Skeletal muscle tissue (tissue), 3 donors: ENCODE measurements at regions not wholly inside any gene's neighbourhood (a gene's known extent, or its start where the extent isn't known, plus 50 kb on each side); places are given as distances from the start of the nearest gene placed in this dataset.

Source experiments
- H3K27ac ChIP-seq: one replicate; pipeline ENCODE4 v1.7.0; 2013; ENCODE audit warnings: mild to moderate bottlenecking, low read depth, low read length, inconsistent platforms
- H3K27me3 ChIP-seq, 3 donors: one replicate each; pipeline ENCODE4 v1.7.0; 2013; ENCODE audit warnings: low read length in 3 of 3; ENCODE audit not compliant: control insufficient read depth in 3 of 3, insufficient read depth in 3 of 3
- H3K36me3 ChIP-seq, 3 donors: one replicate each; pipeline ENCODE4 v1.7.0; 2013; ENCODE audit warnings: low read length in 3 of 3; ENCODE audit not compliant: control insufficient read depth in 3 of 3, insufficient read depth in 3 of 3
- H3K4me1 ChIP-seq, 3 donors: one replicate each; pipeline ENCODE4 v1.7.0; 2013; ENCODE audit warnings: low read length in 3 of 3, mild to moderate bottlenecking in 3 of 3; ENCODE audit not compliant: control insufficient read depth in 3 of 3, insufficient read depth in 3 of 3
- H3K4me3 ChIP-seq, 3 donors: one replicate each; pipeline ENCODE4 v1.7.0; 2013; ENCODE audit warnings: low read length in 3 of 3
- H3K9ac ChIP-seq, 3 donors: one replicate each; pipeline ENCODE4 v1.7.0; 2013; ENCODE audit warnings: low read length in 3 of 3, mild to moderate bottlenecking in 3 of 3, moderate library complexity in 2 of 3, low read depth in 1 of 3
- H3K9me3 ChIP-seq, 3 donors: one replicate each; pipeline ENCODE4 v1.7.0; 2013; ENCODE audit warnings: low read length in 3 of 3; ENCODE audit not compliant: control insufficient read depth in 3 of 3
- donor health status: Osteomylitis.

DNA sequence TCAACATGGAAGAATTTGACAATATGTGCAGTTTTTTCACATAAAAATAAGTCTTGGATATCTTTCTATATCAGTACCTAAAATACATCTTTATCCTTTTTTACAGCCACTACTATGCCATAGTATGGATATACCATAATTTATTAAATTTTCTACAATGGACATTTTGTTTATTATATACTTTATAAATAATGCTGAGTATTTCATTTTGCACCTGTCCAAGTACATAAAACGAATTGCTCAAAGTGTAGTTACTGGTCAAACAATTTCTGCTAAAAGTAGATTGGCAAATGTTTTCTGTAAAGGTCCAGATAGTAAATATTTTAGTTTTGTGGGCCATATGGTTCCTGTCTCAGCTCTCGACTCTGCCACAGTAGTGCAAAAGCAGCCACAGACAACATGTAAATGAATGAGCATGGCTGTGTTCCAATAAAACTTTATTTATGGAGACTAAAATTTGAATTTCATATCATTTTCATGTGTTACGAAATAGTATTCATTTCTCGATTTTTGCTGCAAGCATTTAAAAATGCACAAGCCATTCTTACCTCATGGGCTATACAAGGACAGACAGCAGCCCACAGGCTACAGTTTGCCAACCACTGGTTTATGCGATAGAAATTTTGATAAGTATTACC, 96.9 kb upstream of the STEAP1B start:
- no peaks in the 10 kb centered on the region for H3K9me3 ChIP-seq
- H3K4me3 ChIP-seq, result no peak overlapping the region
- no peaks in the 10 kb centered on the region for H3K4me1 ChIP-seq
- H3K27me3 ChIP-seq, result no peaks in the 10 kb centered on the region
- no peak overlapping the region for H3K27ac ChIP-seq
- H3K9ac ChIP-seq, result no peak overlapping the region
- no peaks in the 10 kb centered on the region for H3K36me3 ChIP-seq

GRCh38 chr7:22594020-22594419, 94.0 kb upstream of the STEAP1B start:
- Histone ChIP-seq H3K36me3 (no peaks in the 10 kb centered on the region), H3K27me3 (no peaks in the 10 kb centered on the region), H3K4me3 (no peak overlapping the region), H3K27ac (no peak overlapping the region), H3K9me3 (no peaks in the 10 kb centered on the region), H3K9ac (no peak overlapping the region), H3K4me1 (peaks cover 3 to 11% (median 9%) of the 10 kb centered on the region in 3 donors)

GRCh38 chr7:22591271-22591670, 91.3 kb upstream of the STEAP1B start:
- no peaks in the 10 kb centered on the region for H3K36me3 ChIP-seq
- H3K4me3 ChIP-seq, result no peak overlapping the region
- peaks cover 11 to 22% (median 18%) of the 10 kb centered on the region in 3 donors for H3K4me1 ChIP-seq
- H3K27me3 ChIP-seq, result no peaks in the 10 kb centered on the region
- no peak overlapping the region for H3K9ac ChIP-seq
- no peak overlapping the region for H3K27ac ChIP-seq
- no peaks in the 10 kb centered on the region for H3K9me3 ChIP-seq

DNA sequence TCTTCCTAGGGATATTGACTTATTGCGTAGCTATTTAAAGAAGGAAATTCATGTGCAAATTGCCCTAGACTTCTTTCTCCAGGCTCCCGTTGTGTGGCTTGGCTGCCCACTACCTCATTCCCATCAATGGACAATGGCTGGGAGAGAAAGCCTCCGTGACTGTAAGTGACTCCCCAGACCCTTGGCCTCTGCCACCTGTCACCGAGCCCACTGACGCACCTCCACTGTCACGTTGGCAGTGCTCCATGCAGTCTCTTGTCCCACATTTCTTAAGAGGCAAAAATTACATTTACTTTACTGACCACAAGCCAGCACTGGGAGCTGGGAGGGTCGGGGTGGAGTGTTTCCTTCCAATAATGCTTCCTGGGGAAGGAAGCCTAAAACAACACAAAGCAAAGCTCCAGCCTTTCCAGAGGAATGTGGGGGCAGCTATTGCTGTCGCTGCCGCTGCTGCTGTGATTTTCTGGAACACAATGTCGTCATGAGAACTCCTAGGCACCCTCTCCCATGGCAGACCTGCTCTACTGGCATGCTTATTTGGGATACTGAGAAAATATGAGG, 89.7 kb upstream of the STEAP1B start:
- Histone ChIP-seq H3K27ac (peak overlapping the region; percentile 57), H3K9ac (no peak overlapping the region), H3K4me1 (peaks cover 12 to 26% (median 20%) of the 10 kb centered on the region in 3 donors), H3K4me3 (peak overlapping the region in 1 of 3 donors; percentile 19), H3K36me3 (no peaks in the 10 kb centered on the region), H3K9me3 (no peaks in the 10 kb centered on the region), H3K27me3 (no peaks in the 10 kb centered on the region)

DNA sequence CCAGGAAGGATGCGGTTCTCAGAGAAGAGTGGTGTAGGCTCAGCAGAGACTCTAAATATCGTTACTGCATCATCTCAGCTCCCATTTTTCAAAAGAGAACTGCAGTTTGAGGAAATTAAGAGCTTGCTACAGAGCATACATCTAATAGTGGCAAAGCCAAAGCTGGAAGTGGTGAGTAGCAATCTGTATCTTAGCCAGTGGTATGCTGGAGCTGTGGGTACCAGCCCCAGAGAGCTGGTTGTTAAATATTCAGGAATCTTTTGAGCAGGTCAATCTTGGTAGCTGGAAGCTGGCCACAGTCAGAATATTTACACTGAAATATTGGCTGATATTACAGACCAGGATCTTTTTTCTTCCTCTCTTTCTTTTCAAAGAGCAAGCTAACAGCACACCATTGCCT, 88.4 kb upstream of the STEAP1B start:
- no peak overlapping the region for H3K9ac ChIP-seq

GRCh38 chr7:22587322-22587721, 87.3 kb upstream of the STEAP1B start:
- Histone ChIP-seq H3K36me3 (no peaks in the 10 kb centered on the region), H3K9me3 (no peaks in the 10 kb centered on the region), H3K4me1 (peaks cover 21 to 44% (median 36%) of the 10 kb centered on the region in 3 donors), H3K4me3 (no peak overlapping the region), H3K9ac (no peak overlapping the region), H3K27ac (no peak overlapping the region), H3K27me3 (no peaks in the 10 kb centered on the region)

More for the DNA sequence above, 88.4 kb upstream of the STEAP1B start:
- H3K27me3 ChIP-seq, result no peaks in the 10 kb centered on the region
- peaks cover 19 to 36% (median 29%) of the 10 kb centered on the region in 3 donors for H3K4me1 ChIP-seq
- peak overlapping the region; percentile 57 for H3K27ac ChIP-seq
- H3K9me3 ChIP-seq, result no peaks in the 10 kb centered on the region
- H3K36me3 ChIP-seq, result no peaks in the 10 kb centered on the region
- no peak overlapping the region for H3K4me3 ChIP-seq

DNA sequence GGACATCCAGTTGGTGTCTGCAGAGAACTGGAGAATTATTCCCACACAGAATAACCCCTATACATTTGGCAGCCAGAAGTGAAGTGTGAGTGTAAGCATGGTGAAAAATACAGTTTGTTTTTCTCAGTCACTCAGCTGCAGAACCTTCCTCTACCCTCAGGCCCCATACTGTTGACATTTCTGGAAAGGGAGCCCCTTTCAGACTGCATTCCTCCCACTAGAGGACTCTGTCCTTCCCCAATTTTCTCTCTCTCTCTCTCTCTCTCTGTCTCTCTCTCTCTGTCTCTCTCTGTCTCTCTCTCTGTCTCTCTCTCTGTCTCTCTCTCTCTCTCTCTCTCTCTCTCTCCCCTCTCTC, 86.8 kb upstream of the STEAP1B start:
- no peaks in the 10 kb centered on the region for H3K27me3 ChIP-seq
- no peak overlapping the region for H3K4me3 ChIP-seq
- H3K27ac ChIP-seq, result no peak overlapping the region
- H3K4me1 ChIP-seq, result peaks cover 21 to 44% (median 36%) of the 10 kb centered on the region in 3 donors
- no peaks in the 10 kb centered on the region for H3K36me3 ChIP-seq
- H3K9me3 ChIP-seq, result no peaks in the 10 kb centered on the region
- no peak overlapping the region for H3K9ac ChIP-seq

DNA sequence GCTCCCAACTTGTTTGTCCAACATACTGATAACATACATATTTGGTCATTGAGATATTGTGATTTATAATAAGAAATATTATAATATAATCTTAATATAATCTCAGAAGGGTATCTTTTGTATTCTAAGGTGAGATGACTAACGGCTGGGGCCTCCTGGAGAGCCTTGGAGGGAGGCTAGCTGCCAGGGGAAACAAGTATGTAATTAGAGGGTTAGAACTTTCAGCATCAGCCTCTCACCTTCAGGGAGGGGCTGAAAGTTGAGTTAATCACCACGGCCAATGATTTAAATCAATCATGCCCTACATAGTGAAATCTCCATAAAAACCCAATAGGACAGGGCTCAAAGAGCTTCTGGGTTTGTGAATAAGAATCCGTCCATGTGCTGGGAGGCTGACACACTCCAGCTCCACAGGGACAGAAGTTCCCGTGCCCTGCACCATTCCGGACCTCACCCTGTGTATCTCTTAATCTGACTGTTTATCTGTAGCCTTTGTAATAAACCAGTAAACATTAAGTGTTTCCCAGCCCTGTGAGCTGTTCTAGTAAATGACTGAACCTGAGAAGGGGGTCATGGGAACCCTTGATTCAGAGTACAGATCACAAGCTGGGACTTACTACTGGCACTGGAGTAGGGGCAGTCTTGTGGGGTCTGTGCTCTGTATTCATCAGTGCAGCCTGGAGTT, 86.3 kb upstream of the STEAP1B start:
- Histone ChIP-seq H3K36me3 (no peaks in the 10 kb centered on the region), H3K9me3 (no peaks in the 10 kb centered on the region), H3K9ac (no peak overlapping the region), H3K27me3 (no peaks in the 10 kb centered on the region), H3K4me1 (peaks cover 21 to 44% (median 36%) of the 10 kb centered on the region in 3 donors), H3K27ac (no peak overlapping the region), H3K4me3 (no peak overlapping the region)

- Histone ChIP-seq H3K4me3 (no peak overlapping the region), H3K27ac (no peak overlapping the region), H3K27me3 (no peaks in the 10 kb centered on the region), H3K4me1 (peaks cover 13 to 34% (median 33%) of the 10 kb centered on the region in 3 donors), H3K9ac (peak overlapping the region in 2 of 3 donors; percentile 0 to 16), H3K36me3 (no peaks in the 10 kb centered on the region), H3K9me3 (no peaks in the 10 kb centered on the region)
Measured at GRCh38 chr7:22584179-22584578, 84.2 kb upstream of the STEAP1B start.
